Uterus (tissue), 2 donors: ENCODE measurements at regions not wholly inside any gene's neighbourhood (a gene's known extent, or its start where the extent isn't known, plus 50 kb on each side); places are given as distances from the start of the nearest gene placed in this dataset.

Source experiments
- CTCF ChIP-seq, 4 experiments: fragments of 200-600 bp in 2 of 4; fragments of 450-650 bp in 2 of 4; sonication (generic) in 2 of 4; IDR thresholded peaks; one replicate each; pipeline ENCODE4 v1.5.1; 2016 to 2019; ENCODE audit warnings: antibody characterized with exemption in 4 of 4, mild to moderate bottlenecking in 2 of 4, moderate library complexity in 1 of 4
- POLR2A ChIP-seq, 2 donors: fragments of 450-650 bp; IDR thresholded peaks; one replicate each; pipeline ENCODE4 v1.6.1; 2016; ENCODE audit warnings: antibody characterized with exemption in 2 of 2, mild to moderate bottlenecking in 1 of 2, moderate library complexity in 1 of 2

- TF ChIP-seq CTCF (IDR thresholded peaks at IDR 0.05) (no peak), POLR2A (IDR thresholded peaks at IDR 0.05) (no peak)
Measured at GRCh38 chr10:71032887-71033286, 144.5 kb upstream of the PCBD1 start.
